HG03575 (cell line): ENCODE measurements at regions not wholly inside any gene's neighbourhood (a gene's known extent, or its start where the extent isn't known, plus 50 kb on each side); places are given as distances from the start of the nearest gene placed in this dataset.

Experiments used
- ATAC-seq: cut with Tn5 transposase; IDR thresholded peaks from one replicate; pipeline ENCODE4 v1.9.1; 2021; ENCODE audit not compliant: unreplicated experiment, insufficient number of reproducible peaks, low FRiP score; ENCODE audit errors: extremely low read depth

GRCh38 chr2:121858369-121858768 is 102.9 kb downstream of the TSN start:
- ATAC-seq: no peak

- no peak for ATAC-seq
Measured at GRCh38 chr2:121858847-121859246, 103.4 kb downstream of the TSN start.

GRCh38 chr2:121860033-121860757 is 104.7 kb downstream of the TSN start:
- no peak for ATAC-seq

GRCh38 chr2:121860758-121861227 is 105.3 kb downstream of the TSN start:
- ATAC-seq: no peak

- ATAC-seq: no peak
Measured at GRCh38 chr2:121862286-121862685, 106.8 kb downstream of the TSN start.

- no peak for ATAC-seq
Measured at GRCh38 chr2:121865914-121866313, 110.5 kb downstream of the TSN start.

GRCh38 chr2:121866789-121867188 is 111.3 kb downstream of the TSN start:
- ATAC-seq: no peak

GRCh38 chr2:121868652-121869051 is 113.2 kb downstream of the TSN start:
- no peak for ATAC-seq

GRCh38 chr2:121869363-121869762 is 113.9 kb downstream of the TSN start:
- ATAC-seq: no peak

- no peak for ATAC-seq
Measured at GRCh38 chr2:121869873-121870272, 114.4 kb downstream of the TSN start.

- ATAC-seq: no peak
Measured at GRCh38 chr2:121872651-121873050, 117.2 kb downstream of the TSN start.

GRCh38 chr2:121873864-121874263 is 118.4 kb downstream of the TSN start:
- no peak for ATAC-seq

- ATAC-seq: no peak
Measured at GRCh38 chr2:121875585-121876185, 120.2 kb downstream of the TSN start.

- ATAC-seq: no peak
Measured at GRCh38 chr2:121877366-121877765, 121.9 kb downstream of the TSN start.

- ATAC-seq: no peak
Measured at GRCh38 chr2:121880283-121880682, 124.8 kb downstream of the TSN start.

- ATAC-seq: no peak
Measured at GRCh38 chr2:121881038-121881437, 125.6 kb downstream of the TSN start.

- no peak for ATAC-seq
Measured at GRCh38 chr2:121881950-121882349, 126.5 kb downstream of the TSN start.

GRCh38 chr2:121884078-121884477 is 128.6 kb downstream of the TSN start:
- ATAC-seq: no peak

- no peak for ATAC-seq
Measured at GRCh38 chr2:121884511-121884921, 129.1 kb downstream of the TSN start.

- no peak for ATAC-seq
Measured at GRCh38 chr2:121886059-121886458, 130.6 kb downstream of the TSN start.
